Hindlimb muscle (tissue), 1 donor: ENCODE measurements at regions not wholly inside any gene's neighbourhood (a gene's known extent, or its start where the extent isn't known, plus 50 kb on each side); places are given as distances from the start of the nearest gene placed in this dataset.
"Not testable (repeated sequence)": the region's sequence is repeated elsewhere in the genome, so short reads cannot be mapped to it uniquely, and the experiment has no call there.

Source experiments
- DNase-seq: peaks from one replicate; pipeline ENCODE4 v3.0.0-alpha.2; 2013

GRCh38 chr5:1731091-1731639 is 68.5 kb downstream of the MRPL36 start:
- DNase-seq, result no peak

GRCh38 chr5:1730487-1730847 is 69.2 kb downstream of the MRPL36 start:
- DNase-seq, result no peak

DNA sequence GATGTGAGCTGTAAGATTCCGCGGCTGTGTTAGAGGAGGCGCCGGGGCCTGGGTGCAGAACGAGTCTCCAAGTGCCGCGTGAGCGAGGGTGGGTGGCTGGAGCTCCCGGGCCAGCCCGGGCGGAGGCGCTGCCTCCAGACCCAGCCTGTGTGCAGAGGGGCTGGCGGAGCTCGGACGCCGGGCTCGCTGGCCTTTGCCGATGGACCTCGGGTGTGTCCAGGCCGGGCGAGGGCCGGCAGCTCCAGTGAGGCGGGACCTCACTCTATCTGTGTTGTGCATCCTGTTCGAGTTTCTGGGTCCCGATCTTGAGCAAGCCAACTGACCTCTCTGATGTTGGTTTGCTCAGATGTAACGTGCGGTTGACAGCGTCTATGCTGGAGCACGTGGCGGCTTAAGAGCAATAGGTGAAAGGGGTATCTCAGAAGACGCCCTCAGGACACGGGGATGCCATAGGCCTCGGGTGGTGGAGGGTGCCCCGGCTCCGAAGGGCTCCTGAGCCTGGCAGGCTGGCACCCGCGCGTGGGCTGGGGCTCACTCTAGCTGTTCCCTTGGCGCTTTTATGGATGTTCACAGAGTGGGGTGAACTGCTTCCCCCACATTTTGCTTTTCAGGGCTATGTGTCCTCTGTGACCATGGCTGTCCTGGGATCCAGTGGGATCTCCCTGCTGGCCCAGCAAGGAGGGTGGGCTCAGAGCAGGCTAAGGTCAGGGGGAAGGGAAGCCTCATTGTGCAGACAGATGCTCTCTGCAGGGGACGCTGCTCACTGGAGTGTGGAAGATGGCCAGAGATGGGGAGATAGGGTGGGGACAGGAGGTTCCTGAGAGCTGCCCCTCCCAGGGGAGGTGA is 69.8 kb downstream of the MRPL36 start:
- DNase-seq, result no peak

- DNase-seq, result no peak
Measured at GRCh38 chr5:1728846-1729245, 70.8 kb downstream of the MRPL36 start.

DNA sequence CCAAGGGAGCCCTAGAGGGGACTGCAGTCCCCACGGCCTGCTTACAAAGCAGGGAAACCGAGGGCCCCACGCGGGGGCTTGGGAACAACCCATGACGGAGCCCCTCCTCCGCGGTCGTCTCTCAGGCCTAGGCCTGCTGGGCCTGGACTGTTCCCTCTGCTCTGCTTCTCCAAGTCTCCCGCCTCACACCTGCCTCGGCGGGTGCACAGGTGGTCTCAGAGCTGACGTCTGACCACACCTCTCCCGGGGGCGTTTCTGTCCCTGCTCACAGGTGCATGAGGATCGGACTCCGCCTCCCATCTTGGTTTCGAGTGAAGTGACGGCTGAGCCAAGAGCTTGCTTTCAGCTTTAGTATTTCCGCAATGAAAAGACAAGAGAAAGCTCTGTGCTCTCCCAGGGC is 72.1 kb downstream of the MRPL36 start:
- no peak for DNase-seq

GRCh38 chr5:1726956-1727355 is 72.7 kb downstream of the MRPL36 start:
- DNase-seq, result no peak

DNA sequence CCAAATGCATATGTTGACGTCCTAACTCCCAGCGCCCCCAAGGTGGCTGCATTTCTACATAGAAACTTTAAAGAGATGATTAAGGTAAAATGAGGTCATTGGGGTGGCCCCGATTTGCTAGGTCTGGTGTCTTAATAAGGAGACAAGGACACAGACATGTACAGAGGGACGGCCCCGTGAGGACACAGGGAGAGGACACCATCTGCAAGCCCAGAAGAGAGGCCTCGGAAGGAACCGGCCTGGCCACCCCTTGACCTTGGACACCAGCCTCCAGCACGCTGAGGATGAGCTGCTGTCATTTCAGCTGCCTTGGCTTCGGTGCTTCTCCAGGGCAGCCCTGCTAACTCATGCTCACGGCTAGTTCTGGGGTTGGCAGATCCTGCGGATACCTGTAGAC is 73.2 kb downstream of the MRPL36 start:
- DNase-seq, result no peak

GRCh38 chr5:1725641-1726468 is 73.8 kb downstream of the MRPL36 start:
- DNase-seq, result no peak

GRCh38 chr5:1724822-1725602 is 74.6 kb downstream of the MRPL36 start:
- no peak for DNase-seq

DNA sequence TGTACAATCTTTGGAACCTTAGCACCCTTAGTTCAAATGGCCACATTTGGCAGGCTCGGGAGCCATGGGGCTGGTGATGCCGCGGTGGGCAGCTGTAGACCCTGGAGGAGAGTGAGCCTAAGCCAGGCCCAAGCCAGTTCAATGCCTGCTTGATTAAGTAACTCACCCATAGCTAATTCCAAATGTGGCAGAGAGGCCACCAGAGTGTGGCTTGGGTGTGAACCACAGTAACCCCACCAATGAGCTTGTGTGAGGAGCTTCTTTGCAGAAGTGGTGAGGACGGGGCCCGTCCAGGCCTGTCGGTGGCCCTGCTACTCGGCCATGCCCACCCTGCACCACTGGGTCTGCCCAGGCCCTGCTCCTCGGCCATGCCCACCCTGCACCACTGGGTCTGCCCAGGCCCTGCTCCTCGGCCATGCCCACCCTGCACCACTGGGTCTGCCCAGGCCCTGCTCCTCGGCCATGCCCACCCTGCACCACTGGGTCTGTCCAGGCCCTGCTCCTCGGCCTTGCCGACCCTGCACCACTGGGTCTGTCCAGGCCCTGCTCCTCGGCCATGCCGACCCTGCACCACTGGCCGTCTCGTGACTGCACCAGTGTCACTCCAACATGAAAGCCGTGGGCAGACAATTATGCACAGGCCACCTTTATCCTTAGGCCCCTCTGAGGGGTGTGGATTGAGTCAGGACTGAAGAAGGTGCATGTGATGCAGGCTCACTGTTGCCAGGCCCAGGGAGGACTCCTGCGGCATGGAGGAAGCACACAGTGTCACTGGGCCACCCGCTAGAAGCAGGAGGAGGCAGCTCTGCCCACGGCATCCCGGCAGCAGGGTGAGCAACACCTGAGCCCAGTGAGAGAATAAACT is 75.4 kb downstream of the MRPL36 start:
- DNase-seq, result no peak

DNA sequence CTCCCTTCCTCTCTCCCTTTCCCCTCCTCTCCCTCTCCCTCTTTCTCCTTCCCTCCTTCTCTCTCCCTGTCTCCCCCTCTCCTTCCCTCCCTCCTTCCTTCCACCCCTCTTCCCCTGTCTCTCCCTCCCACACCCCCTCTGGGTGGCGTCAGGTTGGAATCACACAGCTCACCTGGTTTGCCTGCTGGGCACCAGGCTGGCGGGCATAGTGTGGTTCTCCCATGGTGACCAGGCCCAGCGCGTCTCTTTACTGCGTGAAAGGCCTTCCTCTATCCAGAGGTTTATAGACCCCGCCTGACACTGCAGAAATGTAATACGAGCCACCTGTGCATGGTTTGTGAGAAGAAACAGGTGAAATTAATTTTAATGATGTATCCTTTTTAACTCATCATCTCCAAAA is 76.2 kb downstream of the MRPL36 start:
- DNase-seq, result no peak

DNA sequence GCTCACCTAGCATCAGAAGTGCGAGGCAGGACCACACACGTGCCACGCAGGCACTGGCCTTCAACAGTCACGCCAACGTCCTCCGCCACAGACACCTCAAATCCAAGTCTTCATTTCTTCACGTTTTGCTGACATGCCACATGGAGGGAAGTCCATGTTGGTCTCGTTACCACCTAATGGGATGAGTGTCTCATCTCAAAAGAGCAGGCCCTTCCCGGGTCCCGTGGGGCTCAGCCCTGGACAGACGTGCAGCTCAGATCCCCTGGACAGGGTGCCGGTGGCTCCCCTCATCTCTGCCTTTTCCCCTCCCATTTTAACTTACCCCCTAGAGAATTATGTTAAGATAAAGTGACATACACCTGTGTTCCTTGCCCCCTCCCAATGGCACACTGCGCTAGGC is 76.8 kb downstream of the MRPL36 start:
- DNase-seq, result no peak

- DNase-seq, result no peak
Measured at GRCh38 chr5:1720396-1721110, 79.1 kb downstream of the MRPL36 start.

DNA sequence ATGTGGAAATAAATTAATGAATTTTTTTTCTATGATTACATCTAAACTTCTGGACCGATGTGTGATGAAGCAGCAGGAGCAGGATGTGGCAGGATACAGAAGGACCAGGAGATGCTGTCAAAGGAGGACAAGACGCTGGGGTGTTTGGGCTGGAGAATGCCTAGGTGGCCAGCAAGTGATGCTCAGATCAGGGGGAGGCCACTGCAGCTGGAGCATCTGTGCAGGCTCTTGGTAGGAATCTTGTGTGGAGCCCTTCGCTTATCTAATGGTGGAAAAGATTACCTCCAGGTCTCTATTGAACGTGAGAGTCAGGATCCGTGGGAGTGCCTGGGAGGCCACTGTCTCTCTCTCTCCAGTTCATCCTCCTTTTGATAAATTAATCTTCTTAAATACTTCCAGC is 79.8 kb downstream of the MRPL36 start:
- DNase-seq, result no peak

DNA sequence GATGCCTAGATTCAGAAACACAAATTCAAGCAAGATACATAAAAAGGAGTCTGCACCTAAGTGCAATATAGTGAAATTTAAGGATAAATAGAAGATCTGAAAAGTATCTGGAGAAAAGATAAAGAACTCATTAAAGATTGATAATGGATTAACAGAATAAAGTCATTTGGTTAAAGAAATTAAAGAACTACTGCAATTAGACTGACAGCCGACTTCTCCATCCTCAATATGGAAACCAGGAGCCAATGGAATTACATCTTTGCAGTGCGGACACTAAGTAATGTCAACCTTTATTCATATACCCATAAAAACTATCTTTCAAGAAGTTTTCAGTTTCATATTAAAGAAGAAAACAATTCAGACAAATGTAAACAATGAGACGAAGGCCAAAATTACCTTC is 81.0 kb downstream of the MRPL36 start:
- DNase-seq, result no peak

DNA sequence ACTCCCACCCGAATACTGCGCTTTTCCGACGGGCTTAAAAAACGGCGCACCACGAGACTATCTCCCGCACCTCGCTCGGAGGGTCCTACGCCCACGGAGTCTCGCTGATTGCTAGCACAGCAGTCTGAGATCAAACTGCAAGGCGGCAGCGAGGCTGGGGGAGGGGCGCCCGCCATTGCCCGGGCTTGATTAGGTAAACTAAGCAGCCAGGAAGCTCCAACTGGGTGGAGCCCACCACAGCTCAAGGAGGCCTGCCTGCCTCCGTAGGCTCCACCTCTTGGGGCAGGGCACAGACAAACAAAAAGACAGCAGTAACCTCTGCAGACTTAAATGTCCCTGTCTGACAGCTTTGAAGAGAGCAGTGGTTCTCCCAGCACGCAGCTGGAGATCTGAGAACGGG is 89.5 kb downstream of the MRPL36 start:
- DNase-seq, result not testable (repeated sequence)

- DNase-seq, result no peak
Measured at GRCh38 chr5:1709171-1709803, 90.3 kb downstream of the MRPL36 start.

DNA sequence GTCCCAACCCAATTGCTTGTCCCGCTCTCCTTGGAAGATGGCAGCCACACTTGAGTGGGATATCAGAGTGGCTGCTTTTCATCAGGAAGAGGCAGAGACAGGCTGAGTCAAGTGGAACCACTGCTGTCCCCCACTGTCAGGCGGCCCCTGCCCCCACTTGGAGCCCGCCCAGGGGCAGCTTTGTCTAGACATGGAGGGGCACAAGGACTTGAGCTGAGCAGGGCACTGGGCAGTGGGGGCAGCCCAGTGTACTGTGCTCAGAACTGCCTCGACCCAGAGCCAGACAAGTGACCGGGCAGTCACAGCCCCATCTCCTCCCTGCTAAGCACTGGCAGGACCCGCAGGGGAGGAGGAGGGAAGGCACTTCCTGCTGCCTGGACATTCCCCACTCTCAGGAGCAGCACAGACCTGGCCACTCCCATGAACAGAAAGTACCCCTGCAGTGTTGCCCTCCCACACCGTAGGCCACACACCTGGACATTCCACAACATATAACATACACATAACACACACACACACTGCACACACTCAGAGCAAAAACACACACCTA is 91.0 kb downstream of the MRPL36 start:
- no peak for DNase-seq

DNA sequence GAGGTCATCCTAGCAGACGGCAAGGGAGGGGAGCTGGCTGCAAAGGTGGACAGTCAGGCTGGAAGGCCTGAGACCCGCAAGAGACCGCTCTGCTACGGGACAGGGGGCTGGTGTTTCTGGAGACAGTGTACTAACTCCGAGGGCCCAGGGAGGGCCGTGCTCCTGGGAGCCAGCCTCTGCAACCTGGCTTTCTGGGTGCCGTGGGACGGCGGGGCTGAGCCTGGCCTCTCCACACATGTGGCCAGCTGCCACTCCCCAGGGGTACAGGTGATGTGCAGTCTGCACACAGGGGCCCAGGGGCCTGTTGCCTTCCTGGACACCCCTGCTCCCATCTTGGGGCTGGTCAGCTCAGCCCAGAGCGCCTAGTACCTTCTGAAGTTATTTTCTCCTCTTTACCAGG is 92.2 kb downstream of the MRPL36 start:
- no peak for DNase-seq

DNA sequence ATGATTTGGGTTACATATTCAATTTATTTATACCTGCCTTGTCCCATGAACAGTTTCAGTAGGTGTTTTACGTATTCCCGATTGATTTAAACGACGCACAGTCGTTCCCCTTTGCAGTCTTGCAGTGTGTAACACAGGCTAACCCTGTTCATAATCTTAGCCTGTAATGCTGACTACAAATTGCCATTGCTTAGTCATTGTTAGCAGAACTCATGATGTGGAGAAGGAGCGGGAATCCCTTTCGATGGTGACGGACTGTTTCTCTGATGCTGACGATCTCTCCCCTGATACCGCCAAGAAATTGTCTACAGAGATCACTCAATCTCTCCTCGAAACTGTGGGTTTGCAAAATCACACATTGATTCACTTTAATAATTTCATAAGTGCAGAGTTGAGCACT is 93.2 kb downstream of the MRPL36 start:
- DNase-seq, result no peak
